SK-N-SH treated with all-trans-retinoic acid at 6 μM for 48 hours (cell line): ENCODE measurements at regions not wholly inside any gene's neighbourhood (a gene's known extent, or its start where the extent isn't known, plus 50 kb on each side); places are given as distances from the start of the nearest gene placed in this dataset.

Experiments used
- ARNTL ChIP-seq: fragments of 450-650 bp; formaldehyde crosslinking; IDR thresholded peaks from 2 replicates; pipeline ENCODE4 v1.5.0; 2020; ENCODE audit warnings: low read depth, mild to moderate bottlenecking, moderate library complexity, borderline replicate concordance
- BACH2 ChIP-seq: fragments of 250-450 bp; sonication (Bioruptor Pico); IDR thresholded peaks from 2 replicates; pipeline ENCODE4 v1.9.0; 2021; ENCODE audit warnings: mild to moderate bottlenecking, borderline replicate concordance
- PATZ1 ChIP-seq: fragments of 250-450 bp; sonication (Bioruptor Pico); IDR thresholded peaks from 2 replicates; pipeline ENCODE4 v1.8.0; 2020; ENCODE audit warnings: mild to moderate bottlenecking, moderate library complexity, borderline replicate concordance
- PPARA ChIP-seq: fragments of 250-450 bp; sonication (Bioruptor Pico); IDR thresholded peaks from 2 replicates; pipeline ENCODE4 v1.5.0; 2020; ENCODE audit warnings: mild to moderate bottlenecking, borderline replicate concordance
- RARB ChIP-seq: fragments of 250-450 bp; sonication (Bioruptor Pico); IDR thresholded peaks from 2 replicates; pipeline ENCODE4 v1.8.0; 2021; ENCODE audit warnings: mild to moderate bottlenecking, moderate library complexity

- TF ChIP-seq PATZ1 (CRISPR knock-in tag) = no peak
- TF ChIP-seq PPARA (CRISPR knock-in tag) = no peak
- no peak for TF ChIP-seq BACH2 (CRISPR knock-in tag)
- TF ChIP-seq ARNTL (CRISPR knock-in tag) = no peak
- no peak for TF ChIP-seq RARB (CRISPR knock-in tag)
Observed at GRCh38 chr6:121956782-121957181, 442.7 kb upstream of the HSF2 start.
